ENCODE measurements at regions not wholly inside any gene's neighbourhood (a gene's known extent, or its start where the extent isn't known, plus 50 kb on each side); places are given as distances from the start of the nearest gene placed in this dataset.

- no peak for ATAC-seq
- no peak for TF ChIP-seq PATZ1 (CRISPR knock-in tag; IDR thresholded peaks at IDR 0.05; ENCODE audit: borderline replicate concordance)
- no peak for TF ChIP-seq GLIS3 (CRISPR knock-in tag; IDR thresholded peaks at IDR 0.05)
- TF ChIP-seq ZNF70 (CRISPR knock-in tag; IDR thresholded peaks at IDR 0.05): no peak
- no peak for TF ChIP-seq ESRRG (CRISPR knock-in tag; IDR thresholded peaks at IDR 0.05)
- no peak for TF ChIP-seq CSDC2 (CRISPR knock-in tag; IDR thresholded peaks at IDR 0.05)
- no peak for TF ChIP-seq ZFP3 (CRISPR knock-in tag; IDR thresholded peaks at IDR 0.05)
- TF ChIP-seq CSRNP3 (CRISPR knock-in tag; IDR thresholded peaks at IDR 0.05): no peak
Observed at GRCh38 chr18:61729322-61729721, 163.5 kb downstream of the RNF152 start.

- no peak for TF ChIP-seq CSRNP3 (CRISPR knock-in tag; IDR thresholded peaks at IDR 0.05)
- TF ChIP-seq ZFP30 (CRISPR knock-in tag; IDR thresholded peaks at IDR 0.05): no peak
- TF ChIP-seq ZNF8 (CRISPR knock-in tag; IDR thresholded peaks at IDR 0.05): no peak
- TF ChIP-seq SNAI2 (CRISPR knock-in tag; IDR thresholded peaks at IDR 0.05): no peak
- TF ChIP-seq RARB (CRISPR knock-in tag; IDR thresholded peaks at IDR 0.05): no peak
- no peak for TF ChIP-seq ISL1 (CRISPR knock-in tag; IDR thresholded peaks at IDR 0.05)
- TF ChIP-seq ESRRG (CRISPR knock-in tag; IDR thresholded peaks at IDR 0.05): no peak
- no peak for TF ChIP-seq TOX (CRISPR knock-in tag; IDR thresholded peaks at IDR 0.05; ENCODE audit: borderline replicate concordance)
- TF ChIP-seq PATZ1 (CRISPR knock-in tag; IDR thresholded peaks at IDR 0.05; ENCODE audit: borderline replicate concordance): no peak
- ATAC-seq: no peak
Observed at GRCh38 chr18:61727241-61728193, 165.3 kb downstream of the RNF152 start.

GRCh38 chr18:61724532-61724931 is 168.3 kb downstream of the RNF152 start:
- no peak for ATAC-seq
- TF ChIP-seq GLIS3 (CRISPR knock-in tag; IDR thresholded peaks at IDR 0.05) (no peak), PATZ1 (CRISPR knock-in tag; IDR thresholded peaks at IDR 0.05; ENCODE audit: borderline replicate concordance) (no peak), ZNF70 (CRISPR knock-in tag; IDR thresholded peaks at IDR 0.05) (no peak), ARNTL (CRISPR knock-in tag; IDR thresholded peaks at IDR 0.05; ENCODE audit: borderline replicate concordance, low read depth) (no peak), ZFP30 (CRISPR knock-in tag; IDR thresholded peaks at IDR 0.05) (no peak), ZNF8 (CRISPR knock-in tag; IDR thresholded peaks at IDR 0.05) (no peak), POU6F1 (CRISPR knock-in tag; IDR thresholded peaks at IDR 0.05; ENCODE audit: borderline replicate concordance, low read depth) (no peak), TOX (CRISPR knock-in tag; IDR thresholded peaks at IDR 0.05; ENCODE audit: borderline replicate concordance) (no peak), CSRNP3 (CRISPR knock-in tag; IDR thresholded peaks at IDR 0.05) (no peak), OSR1 (CRISPR knock-in tag; IDR thresholded peaks at IDR 0.05) (no peak), BACH2 (CRISPR knock-in tag; IDR thresholded peaks at IDR 0.05; ENCODE audit: borderline replicate concordance) (no peak), RARB (CRISPR knock-in tag; IDR thresholded peaks at IDR 0.05) (no peak), TSHZ2 (CRISPR knock-in tag; IDR thresholded peaks at IDR 0.05) (no peak), PPARA (CRISPR knock-in tag; IDR thresholded peaks at IDR 0.05; ENCODE audit: borderline replicate concordance) (no peak), CSDC2 (CRISPR knock-in tag; IDR thresholded peaks at IDR 0.05) (no peak), ZNF565 (CRISPR knock-in tag; conservative IDR thresholded peaks at IDR 0.05; ENCODE audit: low read depth) (no peak), ISL1 (CRISPR knock-in tag; IDR thresholded peaks at IDR 0.05) (no peak)
